ENCODE measurements at regions not wholly inside any gene's neighbourhood (a gene's known extent, or its start where the extent isn't known, plus 50 kb on each side); places are given as distances from the start of the nearest gene placed in this dataset.

- peak; percentile 32 for DNase-seq
Observed at GRCh38 chr5:176151281-176151680, 86.9 kb upstream of the SIMC1 start.

DNA sequence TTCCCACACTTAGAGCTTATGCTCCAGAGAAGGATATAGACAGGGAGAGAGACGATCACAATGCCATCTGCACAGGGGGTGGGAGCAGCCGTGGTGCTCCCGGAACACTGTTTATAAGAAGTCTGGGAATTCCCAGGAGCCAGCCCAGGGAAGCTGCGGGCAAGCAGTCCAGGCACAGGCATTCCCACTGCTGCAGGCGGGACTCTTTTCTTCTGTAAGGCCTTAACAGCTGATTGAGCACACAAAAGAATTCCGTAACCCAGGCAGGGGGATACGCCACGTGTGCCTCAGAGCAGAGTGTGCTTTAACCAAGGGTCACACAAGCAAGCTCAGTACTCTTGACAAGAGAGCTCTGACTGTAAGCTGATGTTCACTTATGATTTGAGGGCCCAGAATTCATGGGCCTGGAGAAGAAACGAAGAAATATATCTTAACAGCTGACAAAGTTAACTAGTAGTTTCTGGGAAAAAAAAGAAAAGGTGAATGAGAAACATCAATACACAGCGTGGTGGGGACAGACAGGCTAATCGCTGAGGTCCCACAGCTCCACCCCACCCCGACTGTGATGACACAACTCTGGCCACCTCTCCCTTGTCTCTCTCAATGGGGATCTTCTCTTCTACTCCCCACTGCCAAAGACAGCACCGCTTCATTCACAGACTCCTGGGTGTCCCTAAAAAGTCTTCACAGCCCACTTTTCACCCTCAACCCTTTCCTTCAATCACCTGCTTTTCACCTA is 85.9 kb upstream of the SIMC1 start:
- DNase-seq, result no peak

DNA sequence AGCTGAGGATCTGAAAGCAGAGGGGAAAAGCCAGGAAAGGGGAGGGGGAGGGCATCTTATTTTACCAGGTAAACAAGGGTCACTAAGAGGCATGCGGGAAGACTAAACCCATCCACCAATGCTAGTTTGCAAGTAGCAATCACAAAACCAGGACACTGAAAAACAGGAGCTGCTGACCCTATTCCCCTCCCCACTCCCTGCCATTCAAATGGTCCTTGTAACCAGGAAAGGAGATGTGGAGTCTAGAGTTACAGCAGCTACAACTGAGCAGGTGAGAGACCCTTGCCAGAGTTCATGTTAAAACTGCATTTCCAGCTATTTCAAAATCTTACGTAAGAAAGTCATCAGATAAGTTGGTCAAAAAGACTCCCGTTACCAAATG is 85.3 kb upstream of the SIMC1 start:
- DNase-seq, result no peak

DNA sequence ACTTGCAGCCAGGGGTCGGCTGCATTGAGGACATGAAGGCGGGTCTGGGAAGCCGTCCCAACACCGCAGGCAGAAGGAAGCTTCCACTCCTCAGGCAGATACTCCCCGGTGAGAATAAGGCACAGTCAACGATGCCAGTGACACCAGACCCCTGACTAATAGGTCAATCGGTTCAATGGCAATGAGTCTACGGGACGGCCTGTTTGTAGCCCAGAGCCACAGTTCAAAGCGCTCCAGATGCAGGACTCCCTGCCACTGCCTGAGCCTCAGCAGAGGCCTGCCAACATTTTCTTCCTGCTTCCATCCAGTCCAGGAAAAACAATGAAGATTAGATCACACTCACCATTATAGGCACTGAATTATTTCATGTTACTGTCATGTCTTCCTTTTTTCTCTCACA is 84.5 kb upstream of the SIMC1 start:
- DNase-seq, result no peak

GRCh38 chr5:176154821-176155220 is 83.4 kb upstream of the SIMC1 start:
- no peak for DNase-seq

DNA sequence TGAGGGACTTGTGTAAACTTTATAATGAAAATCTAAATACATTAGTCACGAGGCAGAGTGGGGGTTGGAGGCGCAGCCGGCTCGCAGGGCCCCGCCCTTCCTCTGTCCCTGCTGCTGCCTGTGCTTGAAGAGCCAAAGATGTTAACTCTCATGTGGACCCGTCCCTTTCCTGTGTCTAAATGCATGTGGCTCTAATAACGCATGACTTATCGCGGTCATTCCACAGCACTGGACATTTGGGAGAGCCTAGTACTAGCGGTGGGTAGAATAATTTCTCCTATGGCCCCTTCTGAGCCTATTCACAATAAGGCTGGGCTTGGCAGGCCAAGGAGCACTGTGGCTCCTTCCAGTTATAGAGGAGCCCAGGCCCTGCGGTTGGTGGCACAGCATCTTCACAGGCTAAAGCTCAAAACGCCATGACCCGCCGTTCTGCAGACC is 82.3 kb upstream of the SIMC1 start:
- no peak for DNase-seq

GRCh38 chr5:176157656-176158055 is 80.6 kb upstream of the SIMC1 start:
- peak; percentile 93 for DNase-seq

GRCh38 chr5:176161431-176161830 is 76.8 kb upstream of the SIMC1 start:
- DNase-seq, result no peak

GRCh38 chr5:176162198-176162597 is 76.0 kb upstream of the SIMC1 start:
- no peak for DNase-seq

DNA sequence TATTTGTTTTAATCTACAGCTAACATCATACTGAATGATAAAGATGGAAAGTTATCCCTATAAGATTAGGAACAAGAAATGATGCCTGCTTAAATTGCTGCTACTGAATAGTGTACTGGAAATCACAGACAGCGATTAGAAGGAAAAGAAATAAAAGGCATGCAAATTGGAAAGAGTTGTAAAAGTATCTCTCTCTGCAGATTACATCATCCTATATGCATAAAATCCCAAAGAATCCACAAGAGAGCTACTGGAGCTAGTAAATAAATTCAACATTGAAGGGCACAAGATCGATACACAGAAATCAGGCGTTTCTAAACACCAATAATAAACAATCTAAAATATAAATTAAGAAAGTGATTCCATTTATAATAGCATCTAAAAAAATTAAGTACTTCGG is 75.3 kb upstream of the SIMC1 start:
- DNase-seq, result no peak

- DNase-seq, result peak; percentile 70
Observed at GRCh38 chr5:176166427-176166826, 71.8 kb upstream of the SIMC1 start.

DNA sequence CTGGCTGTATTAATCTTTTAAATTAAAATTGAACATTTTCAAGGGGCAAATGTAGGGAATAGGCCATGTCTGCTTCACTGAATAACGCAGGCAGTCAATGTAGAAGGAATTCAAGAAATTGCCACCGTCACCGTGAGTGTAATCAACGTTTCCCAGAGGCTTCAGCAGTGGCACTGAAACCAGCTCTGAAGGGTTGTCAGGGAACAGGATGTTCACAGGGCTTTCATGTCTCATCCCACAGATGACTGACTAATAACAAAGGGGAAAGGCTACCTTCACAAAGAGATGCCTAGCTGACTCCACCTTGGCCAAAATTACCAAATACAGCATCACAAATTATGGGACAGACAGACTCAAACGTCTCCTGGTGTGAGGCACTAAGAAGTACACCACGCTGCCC is 70.4 kb upstream of the SIMC1 start:
- no peak for DNase-seq

DNA sequence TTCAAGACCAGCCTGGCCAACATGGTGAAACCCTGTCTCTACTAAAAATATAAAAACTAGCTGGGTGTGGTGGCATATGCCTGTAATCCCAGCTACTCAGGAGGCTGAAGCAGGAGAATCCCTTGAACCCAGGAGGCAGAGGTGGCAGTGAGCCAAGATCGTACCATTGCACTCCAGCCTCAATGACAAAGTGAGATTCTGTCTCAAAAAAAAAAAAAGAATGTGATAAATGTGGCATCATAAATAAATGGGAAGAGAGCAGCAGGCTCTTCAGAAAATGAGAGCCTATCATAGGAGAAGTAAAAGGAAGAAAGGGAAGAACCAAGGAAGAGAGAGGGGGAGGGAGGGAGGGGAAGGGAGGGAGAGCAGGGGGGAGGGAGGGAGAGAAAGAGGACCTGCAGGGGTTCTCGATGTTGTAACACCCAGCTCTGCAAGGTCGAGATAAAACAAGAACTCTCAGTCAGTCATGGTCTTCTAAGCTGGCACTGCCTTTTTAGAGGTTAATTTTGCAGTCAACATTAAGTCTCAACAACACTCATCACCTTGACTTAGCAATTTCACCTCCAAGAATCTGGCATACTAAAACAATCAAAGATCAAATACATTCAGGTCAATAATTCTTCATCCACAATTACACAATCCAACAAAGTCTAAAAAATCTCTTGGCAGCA is 68.7 kb upstream of the SIMC1 start:
- no peak for DNase-seq

DNA sequence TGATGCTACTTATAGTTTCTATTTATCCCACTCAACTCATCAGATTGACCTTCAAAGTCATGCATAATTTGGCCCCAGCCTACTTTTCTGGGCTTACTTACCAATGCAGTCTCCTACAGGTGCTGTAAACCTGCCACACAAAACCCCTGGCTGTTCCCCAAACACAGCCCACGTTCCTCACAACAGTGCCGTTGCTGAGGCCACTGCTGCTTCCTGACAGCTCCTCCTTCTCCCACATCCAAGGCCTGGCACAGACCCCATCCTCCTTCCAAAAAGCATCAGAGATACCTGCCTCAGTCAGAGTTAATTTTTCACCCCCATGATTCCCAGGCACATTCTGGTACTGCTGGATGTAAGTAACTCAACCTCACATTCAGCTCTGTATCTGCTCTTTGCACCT is 68.1 kb upstream of the SIMC1 start:
- no peak for DNase-seq

DNA sequence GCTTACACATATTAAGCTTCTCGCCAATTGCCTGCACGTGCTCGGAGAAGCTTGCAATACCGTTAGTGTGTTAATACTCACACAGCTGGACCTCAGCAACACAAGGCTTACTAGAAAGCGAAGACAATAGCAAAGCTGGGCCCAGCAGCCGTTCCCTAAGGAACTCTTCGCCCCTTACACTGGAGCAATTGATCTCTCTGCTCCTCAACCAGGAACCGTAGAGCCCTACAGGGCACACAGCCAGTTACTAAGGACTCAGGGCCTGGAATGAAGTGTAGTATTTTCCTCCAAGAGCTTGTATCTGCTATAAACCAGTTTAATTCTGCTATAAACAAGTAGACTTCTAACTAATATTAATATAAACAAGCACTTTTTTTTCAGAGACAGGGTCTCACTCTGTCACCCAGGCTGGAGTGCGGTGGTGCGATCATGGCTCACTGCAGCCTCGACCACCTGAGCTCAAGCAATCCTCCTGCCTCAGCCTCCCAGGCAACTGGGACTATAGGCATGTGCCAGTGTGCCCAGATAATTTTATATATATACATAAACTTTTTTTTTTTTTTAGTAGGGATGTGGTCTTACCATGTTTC is 67.0 kb upstream of the SIMC1 start:
- DNase-seq, result no peak

DNA sequence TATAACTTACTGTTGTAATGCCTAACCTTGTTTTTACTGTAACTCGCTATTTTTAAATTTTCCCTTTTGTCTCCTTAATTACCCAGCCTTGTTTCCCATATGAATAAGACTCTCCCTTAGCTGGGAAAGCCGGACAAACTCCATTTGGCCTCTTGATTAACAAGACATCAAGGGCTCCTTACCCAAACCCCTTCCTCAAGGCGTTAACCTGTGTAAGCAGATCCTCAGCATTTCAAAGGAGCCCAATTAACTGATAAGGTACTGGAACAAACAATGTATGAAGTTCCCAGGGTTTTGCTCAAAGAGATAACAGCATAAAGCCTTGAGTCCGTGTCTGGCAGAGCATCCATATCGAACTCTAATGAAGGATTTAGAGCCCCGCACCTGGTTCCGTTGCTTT is 66.0 kb upstream of the SIMC1 start:
- DNase-seq, result no peak

GRCh38 chr5:176173647-176174046 is 64.6 kb upstream of the SIMC1 start:
- no peak for DNase-seq

GRCh38 chr5:176174345-176175025 is 63.7 kb upstream of the SIMC1 start:
- DNase-seq, result no peak

DNA sequence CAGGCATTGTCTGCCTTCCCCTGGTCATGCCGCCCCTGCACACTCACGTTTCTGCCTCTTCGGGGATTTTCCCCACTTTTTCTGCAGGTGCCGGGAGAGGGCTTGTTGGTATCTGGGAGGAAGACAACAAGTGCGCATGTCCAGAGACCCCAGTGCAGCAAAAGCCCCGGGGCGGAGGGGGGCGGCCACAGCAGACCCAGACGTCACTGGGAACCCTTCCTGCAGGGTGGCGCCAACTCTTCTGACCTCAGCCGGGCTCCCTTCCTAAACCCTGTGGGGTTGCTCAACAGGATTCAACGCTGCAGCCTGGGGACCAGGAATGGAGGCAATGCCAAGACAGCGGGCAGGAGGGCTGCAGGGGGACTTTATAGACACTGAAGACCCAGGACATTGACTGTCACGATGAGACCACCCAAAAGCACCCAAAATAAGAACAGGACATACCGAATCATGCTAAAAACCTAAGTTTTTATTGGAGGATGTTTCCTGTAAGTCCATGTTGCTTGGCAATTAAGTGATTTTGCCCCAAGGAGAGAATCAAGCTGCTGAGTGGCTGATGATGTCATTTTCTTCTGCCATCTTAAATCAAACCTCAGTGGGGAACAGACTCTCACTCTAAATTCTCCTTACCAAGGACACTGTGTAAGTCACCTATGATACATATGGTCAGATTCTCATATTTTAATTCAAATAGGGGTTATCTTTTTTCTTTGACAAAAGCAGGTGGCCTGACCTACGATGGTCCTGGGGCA is 62.9 kb upstream of the SIMC1 start:
- DNase-seq, result no peak

DNA sequence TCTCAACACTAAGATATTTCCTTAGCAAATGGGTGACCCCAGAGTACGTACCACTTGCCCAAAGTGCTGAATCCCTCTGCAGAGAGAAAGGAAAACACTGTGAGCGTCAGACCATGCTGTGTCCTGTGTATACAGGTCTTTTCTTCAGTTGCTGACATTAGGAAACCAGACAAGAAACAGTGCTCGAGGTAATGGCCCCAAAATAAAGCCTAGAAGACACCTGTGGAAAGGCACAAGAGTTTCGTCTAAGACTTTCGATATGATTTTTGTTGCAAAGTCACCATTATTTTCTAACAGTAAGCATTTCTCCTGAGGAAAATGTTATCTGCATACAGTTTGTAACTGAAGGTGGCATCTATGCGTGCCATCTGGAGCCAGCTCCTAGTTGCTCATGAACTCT is 62.0 kb upstream of the SIMC1 start:
- DNase-seq, result no peak

GRCh38 chr5:176178789-176179188 is 59.4 kb upstream of the SIMC1 start:
- no peak for DNase-seq

DNA sequence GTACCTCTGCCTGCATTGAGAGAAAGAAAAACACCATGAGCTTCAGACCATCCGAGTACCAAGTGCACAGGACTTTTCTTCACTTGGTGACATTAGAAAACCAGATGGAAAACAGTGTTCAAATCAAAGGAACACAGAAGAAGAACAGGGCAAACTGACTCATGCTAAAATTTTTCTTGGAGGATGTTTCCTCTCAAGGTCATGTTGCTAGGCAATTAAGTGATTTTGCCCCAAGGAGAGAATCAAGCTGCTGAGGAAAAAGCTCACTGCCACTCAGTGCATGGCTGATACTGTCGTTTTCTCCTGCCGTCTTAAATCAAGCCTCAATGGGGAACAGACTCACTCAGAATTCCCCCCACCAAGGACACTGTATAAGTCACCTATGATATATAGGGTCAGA is 57.9 kb upstream of the SIMC1 start:
- DNase-seq, result peak; percentile 25

DNA sequence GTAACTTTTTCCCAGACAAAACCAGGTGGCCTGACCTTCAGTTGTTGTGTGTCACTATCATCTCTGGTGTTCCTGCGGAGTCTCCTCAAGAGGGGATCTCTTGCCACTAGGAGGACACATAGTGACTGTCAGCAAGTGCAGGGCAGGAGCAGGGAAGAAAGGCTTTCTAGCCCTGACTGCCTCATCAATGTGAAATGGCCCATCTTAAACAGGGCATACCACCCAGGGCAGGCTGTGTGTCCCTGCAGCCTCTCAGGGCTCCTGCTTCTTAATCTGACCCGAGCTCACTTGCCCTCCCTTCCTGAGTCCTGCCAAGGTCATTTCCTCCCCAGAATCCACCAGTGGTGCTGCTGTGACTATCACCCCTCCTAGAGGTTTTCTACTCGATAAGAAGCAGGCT is 57.4 kb upstream of the SIMC1 start:
- no peak for DNase-seq
